SJCRH30 (cell line): ENCODE measurements at regions not wholly inside any gene's neighbourhood (a gene's known extent, or its start where the extent isn't known, plus 50 kb on each side); places are given as distances from the start of the nearest gene placed in this dataset.

Experiments used
- DNase-seq, 2 experiments: peaks; one replicate each; pipeline ENCODE4 v3.0.0-alpha.2; 2015 to 2020
- H3K27ac ChIP-seq: fragments of 250-450 bp; sonication (Bioruptor Pico); 2 replicates; pipeline ENCODE4 v1.5.1; 2020; ENCODE audit warnings: mild to moderate bottlenecking, moderate library complexity
- H3K27me3 ChIP-seq: fragments of 250-450 bp; sonication (Bioruptor Pico); 2 replicates; pipeline ENCODE4 v1.5.1; 2020; ENCODE audit warnings: mild to moderate bottlenecking, moderate library complexity
- H3K36me3 ChIP-seq: fragments of 250-450 bp; sonication (Bioruptor Pico); 2 replicates; pipeline ENCODE4 v1.5.1; 2020; ENCODE audit warnings: mild to moderate bottlenecking, moderate library complexity
- H3K4me1 ChIP-seq: fragments of 250-450 bp; sonication (Bioruptor Pico); 2 replicates; pipeline ENCODE4 v1.5.1; 2020; ENCODE audit warnings: mild to moderate bottlenecking, moderate library complexity
- H3K4me3 ChIP-seq: fragments of 250-450 bp; sonication (Bioruptor Pico); 2 replicates; pipeline ENCODE4 v1.5.1; 2020; ENCODE audit warnings: mild to moderate bottlenecking, moderate library complexity
- H3K9me3 ChIP-seq: fragments of 250-450 bp; sonication (Bioruptor Pico); replicated peaks from 2 replicates; pipeline ENCODE4 v1.5.1; 2020; ENCODE audit warnings: mild to moderate bottlenecking, moderate library complexity

GRCh38 chr2:122851161-122851560 is 1095.7 kb downstream of the TSN start:
- no peaks in the 10 kb centered on the region for H3K4me1 ChIP-seq
- no peak overlapping the region for H3K27ac ChIP-seq
- H3K4me3 ChIP-seq: no peak overlapping the region
- H3K27me3 ChIP-seq: no peaks in the 10 kb centered on the region; the same call in 1 of the 2 replicates
- H3K9me3 ChIP-seq: no peaks in the 10 kb centered on the region
- no peaks in the 10 kb centered on the region for H3K36me3 ChIP-seq
- DNase-seq: no peak

DNA sequence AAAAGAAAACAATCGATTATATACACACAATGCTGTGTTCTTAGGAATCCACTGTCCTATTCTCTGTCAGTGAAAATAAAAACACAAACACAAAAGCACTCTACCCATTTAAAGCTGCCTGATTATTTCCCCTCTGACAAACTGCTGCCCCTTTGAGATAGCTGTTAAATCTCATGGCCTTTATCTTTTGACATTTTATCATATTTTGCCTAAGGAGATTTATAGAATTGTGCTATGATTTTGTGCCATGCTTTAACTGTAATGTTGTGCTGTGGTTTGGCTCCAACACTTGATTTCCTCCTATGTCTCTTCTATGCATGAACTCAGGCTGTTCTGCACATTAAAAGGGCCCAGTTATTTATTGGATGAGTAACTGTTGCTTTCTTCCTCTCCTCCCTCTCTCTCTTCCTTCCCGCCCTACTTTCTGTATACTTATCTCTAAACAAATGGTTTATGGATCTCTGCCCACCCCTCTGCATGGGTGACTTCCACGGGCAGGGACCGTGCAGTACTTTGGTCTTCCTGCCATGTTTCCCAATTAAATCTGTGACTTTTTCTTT is 1096.6 kb downstream of the TSN start:
- no peak for DNase-seq
- Histone ChIP-seq H3K27me3 (no peaks in the 10 kb centered on the region; the same call in 1 of the 2 replicates), H3K9me3 (no peaks in the 10 kb centered on the region), H3K4me1 (no peaks in the 10 kb centered on the region), H3K27ac (no peak overlapping the region), H3K4me3 (no peak overlapping the region), H3K36me3 (no peaks in the 10 kb centered on the region)

- no peaks in the 10 kb centered on the region for H3K36me3 ChIP-seq
- H3K4me3 ChIP-seq: no peak overlapping the region
- DNase-seq: no peak
Observed at GRCh38 chr2:122856696-122857095, 1101.2 kb downstream of the TSN start.

DNA sequence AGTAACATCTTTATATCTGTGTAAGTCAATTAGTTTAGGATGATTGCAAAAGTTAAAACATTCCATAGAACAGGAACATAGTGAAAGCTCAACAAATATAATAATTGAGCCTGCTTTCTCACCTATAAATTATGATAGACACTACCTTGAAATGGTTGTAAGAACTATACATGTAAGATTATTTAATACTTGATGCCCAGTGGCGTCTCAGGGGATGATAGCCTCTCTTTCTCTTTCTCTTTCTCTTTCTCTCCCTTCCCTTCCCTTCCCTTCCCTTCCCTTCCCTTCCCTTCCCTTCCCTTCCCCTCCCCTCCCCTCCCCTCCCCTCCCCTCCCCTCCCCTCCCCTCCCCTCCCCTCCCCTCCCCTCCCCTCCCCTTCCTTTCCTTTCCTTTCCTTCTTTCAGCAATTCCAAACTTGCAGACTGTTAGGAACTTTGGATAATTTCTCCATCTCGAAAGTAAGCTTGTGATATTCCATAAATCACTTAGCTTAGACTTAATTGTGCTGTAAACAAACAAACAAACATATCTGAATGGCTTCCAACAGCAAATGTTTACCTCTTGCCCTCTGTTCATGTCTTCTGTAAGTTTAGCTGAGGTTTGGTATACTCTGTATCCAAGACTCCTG is 1102.7 kb downstream of the TSN start:
- no peaks in the 10 kb centered on the region for H3K9me3 ChIP-seq
- H3K4me3 ChIP-seq: no peak overlapping the region
- H3K27me3 ChIP-seq: no peaks in the 10 kb centered on the region

More at GRCh38 chr2:122856696-122857095, 1101.2 kb downstream of the TSN start:
- H3K9me3 ChIP-seq: no peaks in the 10 kb centered on the region
- no peak overlapping the region for H3K27ac ChIP-seq
- no peaks in the 10 kb centered on the region for H3K27me3 ChIP-seq
- no peaks in the 10 kb centered on the region for H3K4me1 ChIP-seq

DNA sequence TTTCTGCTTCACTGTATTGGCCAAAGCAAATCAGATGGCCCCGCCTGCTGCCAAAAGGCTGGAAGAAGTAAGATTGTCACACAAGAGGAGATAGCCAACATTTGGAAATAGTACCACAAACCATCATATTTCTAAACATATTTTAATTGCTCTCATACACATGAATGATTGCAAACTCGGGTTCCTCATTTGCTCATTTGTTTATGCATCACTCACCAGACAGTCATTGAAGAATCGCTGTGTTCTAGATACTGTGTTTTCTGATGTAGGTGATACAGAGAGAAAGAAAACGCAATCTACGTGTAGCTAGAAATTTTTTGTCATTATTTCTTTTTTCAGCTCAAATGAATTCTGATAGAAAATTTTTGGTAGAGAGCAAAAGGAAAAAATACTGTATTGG is 1103.4 kb downstream of the TSN start:
- no peak overlapping the region for H3K27ac ChIP-seq
- no peak overlapping the region for H3K4me3 ChIP-seq
- no peaks in the 10 kb centered on the region for H3K9me3 ChIP-seq
- no peaks in the 10 kb centered on the region for H3K4me1 ChIP-seq
- H3K36me3 ChIP-seq: no peaks in the 10 kb centered on the region
- H3K27me3 ChIP-seq: no peaks in the 10 kb centered on the region
- DNase-seq: no peak

More for the DNA sequence above, 1102.7 kb downstream of the TSN start:
- Histone ChIP-seq H3K36me3 (no peaks in the 10 kb centered on the region), H3K4me1 (no peaks in the 10 kb centered on the region), H3K27ac (no peak overlapping the region)
- DNase-seq: no peak

DNA sequence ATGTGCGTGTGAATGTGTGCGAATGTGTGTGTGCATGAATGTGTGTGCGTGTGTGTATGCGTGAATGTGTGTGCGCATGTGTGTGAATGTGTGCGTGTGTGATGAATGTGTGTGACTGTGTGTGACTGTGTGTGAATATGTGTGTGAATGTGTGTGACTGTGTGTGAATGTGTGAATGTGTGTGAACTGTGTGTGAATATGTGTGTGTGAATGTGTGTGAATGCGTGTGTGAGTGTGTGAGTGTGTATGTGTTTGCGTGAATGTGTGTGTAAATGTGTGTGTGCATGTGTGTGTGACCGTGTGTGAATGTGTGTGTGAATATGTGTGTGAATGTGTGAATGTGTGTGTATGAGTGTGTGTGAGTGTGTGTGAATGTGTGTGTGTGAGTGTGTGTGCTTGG is 1103.8 kb downstream of the TSN start:
- Histone ChIP-seq H3K36me3 (no peaks in the 10 kb centered on the region), H3K4me3 (no peak overlapping the region), H3K4me1 (no peaks in the 10 kb centered on the region), H3K9me3 (no peaks in the 10 kb centered on the region), H3K27ac (no peak overlapping the region), H3K27me3 (no peaks in the 10 kb centered on the region)
- DNase-seq: no peak

- no peaks in the 10 kb centered on the region for H3K4me1 ChIP-seq
- no peak for DNase-seq
- no peak overlapping the region for H3K27ac ChIP-seq
- H3K9me3 ChIP-seq: no peaks in the 10 kb centered on the region
- no peak overlapping the region for H3K4me3 ChIP-seq
- H3K36me3 ChIP-seq: no peaks in the 10 kb centered on the region
- H3K27me3 ChIP-seq: no peaks in the 10 kb centered on the region
Observed at GRCh38 chr2:122863532-122863931, 1108.1 kb downstream of the TSN start.

- no peaks in the 10 kb centered on the region for H3K27me3 ChIP-seq
- no peaks in the 10 kb centered on the region for H3K4me1 ChIP-seq
- H3K36me3 ChIP-seq: no peaks in the 10 kb centered on the region
- H3K4me3 ChIP-seq: no peak overlapping the region
- DNase-seq: no peak
- H3K27ac ChIP-seq: no peak overlapping the region
- H3K9me3 ChIP-seq: no peaks in the 10 kb centered on the region
Observed at GRCh38 chr2:122864728-122865127, 1109.3 kb downstream of the TSN start.

DNA sequence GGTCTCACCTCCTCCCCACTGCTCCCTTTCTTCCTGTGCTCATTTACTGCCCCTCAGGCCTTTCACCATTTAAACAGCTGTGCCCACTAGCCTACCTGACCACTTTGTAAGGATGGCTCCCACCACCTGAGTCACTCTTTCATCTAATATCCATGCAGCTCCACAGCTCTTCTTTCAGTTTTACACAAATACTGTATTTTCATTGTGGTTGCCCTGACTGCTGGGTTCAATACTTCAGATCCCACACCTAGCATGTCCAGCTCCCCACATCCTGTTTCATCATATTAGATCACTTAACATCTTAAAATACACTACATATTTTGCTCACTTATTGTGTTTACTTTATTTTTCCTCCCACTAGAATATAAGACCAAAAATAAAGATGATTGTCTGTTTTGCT is 1110.6 kb downstream of the TSN start:
- no peak overlapping the region for H3K27ac ChIP-seq
- H3K9me3 ChIP-seq: no peaks in the 10 kb centered on the region
- H3K4me1 ChIP-seq: no peaks in the 10 kb centered on the region
- H3K36me3 ChIP-seq: no peaks in the 10 kb centered on the region
- H3K27me3 ChIP-seq: no peaks in the 10 kb centered on the region
- DNase-seq: no peak
- H3K4me3 ChIP-seq: no peak overlapping the region

- H3K27me3 ChIP-seq: no peaks in the 10 kb centered on the region
- no peak overlapping the region for H3K27ac ChIP-seq
- no peak overlapping the region for H3K4me3 ChIP-seq
- H3K9me3 ChIP-seq: no peaks in the 10 kb centered on the region
- H3K4me1 ChIP-seq: no peaks in the 10 kb centered on the region
- H3K36me3 ChIP-seq: no peaks in the 10 kb centered on the region
- DNase-seq: no peak
Observed at GRCh38 chr2:122867941-122868340, 1112.5 kb downstream of the TSN start.

DNA sequence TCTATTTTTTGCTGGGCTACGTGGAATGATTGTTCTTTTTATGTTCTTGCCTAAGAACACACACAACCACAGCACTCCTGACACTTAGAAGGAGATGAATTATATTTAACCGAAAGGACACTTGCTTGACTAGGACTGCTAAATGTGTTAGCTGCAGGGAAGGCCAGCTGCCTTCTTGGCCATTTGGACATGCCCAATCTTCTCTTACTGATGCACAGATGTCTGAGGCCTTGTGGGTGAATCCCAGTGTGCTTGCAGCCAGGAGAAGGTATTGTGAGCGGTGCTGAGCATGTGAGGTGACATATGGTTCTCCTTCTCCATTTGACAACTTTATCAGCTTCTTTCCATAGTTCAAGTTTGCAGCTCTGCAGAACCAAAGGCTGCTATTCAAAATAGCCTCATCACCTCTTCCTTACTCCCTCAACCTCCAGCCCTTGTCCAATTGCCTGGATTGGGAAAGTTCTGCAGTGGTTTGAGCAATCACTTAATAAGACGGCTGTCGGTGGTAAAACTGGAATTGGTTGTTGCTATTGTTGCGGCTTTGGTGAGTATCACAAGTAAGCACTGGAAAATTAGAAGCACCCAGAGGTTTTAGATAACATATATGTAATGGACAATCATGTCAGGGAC is 1113.3 kb downstream of the TSN start:
- H3K9me3 ChIP-seq: no peaks in the 10 kb centered on the region
- DNase-seq: no peak
- H3K4me3 ChIP-seq: no peak overlapping the region
- no peaks in the 10 kb centered on the region for H3K4me1 ChIP-seq
- no peak overlapping the region for H3K27ac ChIP-seq
- H3K36me3 ChIP-seq: no peaks in the 10 kb centered on the region
- H3K27me3 ChIP-seq: no peaks in the 10 kb centered on the region

GRCh38 chr2:122873951-122874350 is 1118.5 kb downstream of the TSN start:
- no peak overlapping the region for H3K4me3 ChIP-seq
- H3K36me3 ChIP-seq: no peaks in the 10 kb centered on the region
- H3K27me3 ChIP-seq: no peaks in the 10 kb centered on the region
- no peak overlapping the region for H3K27ac ChIP-seq
- H3K4me1 ChIP-seq: no peaks in the 10 kb centered on the region
- H3K9me3 ChIP-seq: no peaks in the 10 kb centered on the region
- no peak for DNase-seq

- Histone ChIP-seq H3K4me3 (no peak overlapping the region), H3K4me1 (no peaks in the 10 kb centered on the region), H3K9me3 (no peaks in the 10 kb centered on the region)
Observed at GRCh38 chr2:122875091-122875865, 1119.8 kb downstream of the TSN start.

GRCh38 chr2:122883849-122884248 is 1128.4 kb downstream of the TSN start:
- Histone ChIP-seq H3K27me3 (no peaks in the 10 kb centered on the region), H3K4me3 (no peak overlapping the region), H3K4me1 (no peaks in the 10 kb centered on the region), H3K27ac (no peak overlapping the region), H3K9me3 (no peaks in the 10 kb centered on the region), H3K36me3 (no peaks in the 10 kb centered on the region)
- DNase-seq: no peak

More at GRCh38 chr2:122875091-122875865, 1119.8 kb downstream of the TSN start:
- Histone ChIP-seq H3K27me3 (no peaks in the 10 kb centered on the region), H3K27ac (no peak overlapping the region), H3K36me3 (no peaks in the 10 kb centered on the region)
- no peak for DNase-seq

- no peak for DNase-seq
- Histone ChIP-seq H3K36me3 (no peaks in the 10 kb centered on the region), H3K4me3 (no peak overlapping the region), H3K9me3 (no peaks in the 10 kb centered on the region), H3K4me1 (no peaks in the 10 kb centered on the region), H3K27ac (no peak overlapping the region), H3K27me3 (no peaks in the 10 kb centered on the region)
Observed at GRCh38 chr2:122884889-122885288, 1129.4 kb downstream of the TSN start.
